HG03571 (cell line): ENCODE measurements at regions not wholly inside any gene's neighbourhood (a gene's known extent, or its start where the extent isn't known, plus 50 kb on each side); places are given as distances from the start of the nearest gene placed in this dataset.
"Not testable (repeated sequence)": the region's sequence is repeated elsewhere in the genome, so short reads cannot be mapped to it uniquely, and the experiment has no call there.

ENCODE experiments used
- ATAC-seq: cut with Tn5 transposase; IDR thresholded peaks from one replicate; pipeline ENCODE4 v1.9.1; 2021; ENCODE audit not compliant: unreplicated experiment

DNA sequence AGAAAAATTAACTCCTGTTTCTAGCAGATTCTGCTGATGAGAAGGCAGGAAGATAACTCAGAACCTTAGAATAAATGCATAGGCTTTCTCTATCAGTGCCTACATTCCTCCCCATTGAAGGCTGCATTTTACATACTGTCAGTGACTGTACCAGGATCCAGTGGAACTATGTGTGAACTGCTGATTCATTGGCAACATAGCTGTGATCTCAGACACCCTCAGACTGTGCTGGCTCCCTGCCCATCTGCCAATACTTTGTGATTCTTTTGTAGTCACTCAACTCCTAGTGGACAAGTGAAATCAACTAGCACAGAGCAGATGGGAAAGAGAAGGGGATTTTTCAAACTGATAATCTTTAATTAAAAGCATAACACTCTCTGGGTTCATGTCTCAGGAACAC is 375.8 kb downstream of the MDFIC start:
- ATAC-seq, result no peak

DNA sequence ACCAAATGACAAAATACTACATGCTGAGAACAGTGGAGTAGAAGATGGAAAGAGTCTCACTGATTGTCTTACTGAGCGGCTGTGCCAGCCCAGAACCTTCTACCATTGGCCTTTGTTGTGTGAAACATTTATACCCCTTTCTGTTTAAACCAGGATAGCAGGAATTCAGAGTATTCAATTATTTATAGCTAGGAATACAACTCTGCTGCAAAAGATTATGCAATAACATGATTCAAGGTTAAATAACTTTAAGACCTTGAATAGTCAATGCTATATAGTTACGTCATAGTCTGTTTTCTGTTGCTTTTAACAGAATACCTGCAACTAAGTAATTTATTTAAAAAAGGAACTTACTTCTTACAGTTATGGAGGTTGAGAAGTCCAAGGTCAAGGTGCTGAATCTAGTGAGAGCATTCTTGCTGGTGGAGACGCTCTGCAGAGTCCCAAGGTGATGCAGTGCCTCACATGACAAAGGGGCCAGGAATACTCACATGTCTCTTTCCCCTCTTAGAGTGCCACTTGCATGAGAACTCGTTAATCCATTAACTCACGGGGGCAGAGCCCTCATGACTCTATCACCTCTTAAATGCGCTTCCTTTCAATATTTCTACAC is 371.8 kb downstream of the MDFIC start:
- no peak for ATAC-seq

DNA sequence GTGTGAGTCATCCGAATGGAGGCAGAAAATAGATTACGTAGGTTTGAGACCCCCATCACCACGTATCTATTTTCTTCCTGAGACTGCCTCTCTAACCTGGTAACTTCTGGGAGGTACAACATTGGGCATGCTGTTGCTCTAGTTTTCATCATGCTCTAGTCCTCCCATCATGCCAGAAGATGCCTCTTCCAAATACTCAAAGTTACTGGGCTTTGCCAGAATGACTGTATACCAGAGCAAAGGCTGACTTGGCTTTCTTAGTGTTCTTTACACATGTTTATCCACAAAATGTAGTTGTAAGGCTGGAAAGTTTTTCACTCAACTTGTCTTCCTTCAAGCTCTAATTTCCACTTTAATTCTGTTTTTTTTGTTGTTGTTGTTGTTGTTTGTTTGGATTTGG is 370.5 kb downstream of the MDFIC start:
- ATAC-seq, result no peak

DNA sequence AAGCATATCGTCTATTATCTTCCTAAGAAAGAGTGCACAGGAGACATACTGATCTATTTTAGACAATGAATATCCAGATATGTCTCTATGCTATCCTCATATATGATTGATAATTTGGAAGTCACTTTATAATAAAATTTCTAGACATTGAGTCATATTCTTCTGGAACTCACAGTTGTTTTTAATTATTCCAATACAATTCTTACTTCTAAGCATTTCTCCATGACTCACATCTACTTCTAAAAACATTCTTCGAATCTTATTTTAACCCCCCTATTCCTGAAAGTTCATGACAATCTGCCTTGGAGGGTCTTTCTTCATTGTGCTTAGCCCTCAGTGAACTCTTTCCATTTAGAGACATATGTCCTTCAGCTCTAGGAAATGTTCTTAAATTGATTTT is 368.1 kb downstream of the MDFIC start:
- no peak for ATAC-seq

DNA sequence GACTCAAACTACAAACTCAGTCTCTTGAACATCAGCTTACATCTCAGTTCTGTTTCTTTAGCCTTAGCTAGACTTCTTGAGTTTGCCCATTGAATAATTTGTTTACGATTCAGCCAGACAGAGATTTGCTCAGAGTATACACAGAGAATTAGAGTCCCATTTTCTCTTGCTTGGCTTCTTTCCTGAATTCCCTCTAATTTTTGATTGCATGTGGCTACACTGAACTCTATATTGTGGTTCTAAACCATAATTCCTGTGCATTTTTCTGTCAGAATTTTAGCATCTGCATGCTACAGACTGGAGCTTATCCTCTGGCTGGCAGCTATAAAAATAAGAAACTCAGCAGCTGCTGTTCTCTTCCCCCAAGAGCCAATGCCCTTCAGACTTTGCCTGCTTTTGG is 354.9 kb downstream of the MDFIC start:
- ATAC-seq, result no peak

DNA sequence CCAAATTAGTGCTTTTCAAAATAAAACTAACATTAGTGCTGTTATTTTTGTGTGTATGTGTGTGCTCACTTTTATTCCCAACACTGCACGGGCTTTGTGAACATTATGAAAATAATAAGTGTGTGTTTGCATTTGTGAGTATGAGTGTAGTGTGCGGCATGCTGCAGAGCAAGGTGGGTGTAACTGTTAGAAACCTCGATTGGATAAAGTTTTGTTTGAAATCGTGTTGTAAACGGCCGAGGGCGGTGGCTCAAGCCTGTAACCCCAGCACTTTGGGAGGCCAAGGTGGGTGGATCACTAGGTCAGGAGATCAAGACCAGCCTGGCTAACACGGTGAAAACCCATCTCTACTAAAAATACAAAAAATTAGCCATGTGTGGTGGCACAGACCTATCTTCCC is 352.0 kb downstream of the MDFIC start:
- ATAC-seq, result not testable (repeated sequence)

DNA sequence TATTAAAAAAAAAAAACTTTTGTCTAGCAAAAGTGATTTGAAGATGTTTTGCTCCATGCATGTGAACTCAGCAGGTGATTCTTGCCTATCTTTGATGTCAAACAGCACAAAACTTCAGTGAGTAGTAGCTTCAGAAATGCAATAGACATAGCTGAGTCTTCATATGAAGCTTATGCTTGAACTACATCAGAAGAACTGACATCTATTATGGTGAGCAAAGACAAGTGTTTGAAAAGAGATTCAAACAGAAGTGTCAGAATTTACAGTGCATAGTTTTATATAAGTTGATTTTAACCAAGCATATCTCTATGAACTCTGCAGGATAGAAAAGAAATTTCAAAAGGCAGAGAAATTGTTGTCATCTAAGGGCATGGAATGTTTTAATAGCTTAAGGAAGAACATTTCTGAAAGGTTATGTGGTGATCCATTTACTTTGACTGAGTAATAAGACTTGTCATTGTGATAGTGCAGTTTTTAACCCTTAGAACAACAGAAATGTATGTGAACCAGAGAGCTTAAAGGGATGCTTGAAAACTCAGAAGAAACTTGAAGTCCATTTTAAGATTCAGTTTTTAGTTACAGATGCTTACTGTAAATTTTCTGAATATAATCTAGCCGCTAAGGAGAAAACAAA is 351.4 kb downstream of the MDFIC start:
- ATAC-seq, result no peak

DNA sequence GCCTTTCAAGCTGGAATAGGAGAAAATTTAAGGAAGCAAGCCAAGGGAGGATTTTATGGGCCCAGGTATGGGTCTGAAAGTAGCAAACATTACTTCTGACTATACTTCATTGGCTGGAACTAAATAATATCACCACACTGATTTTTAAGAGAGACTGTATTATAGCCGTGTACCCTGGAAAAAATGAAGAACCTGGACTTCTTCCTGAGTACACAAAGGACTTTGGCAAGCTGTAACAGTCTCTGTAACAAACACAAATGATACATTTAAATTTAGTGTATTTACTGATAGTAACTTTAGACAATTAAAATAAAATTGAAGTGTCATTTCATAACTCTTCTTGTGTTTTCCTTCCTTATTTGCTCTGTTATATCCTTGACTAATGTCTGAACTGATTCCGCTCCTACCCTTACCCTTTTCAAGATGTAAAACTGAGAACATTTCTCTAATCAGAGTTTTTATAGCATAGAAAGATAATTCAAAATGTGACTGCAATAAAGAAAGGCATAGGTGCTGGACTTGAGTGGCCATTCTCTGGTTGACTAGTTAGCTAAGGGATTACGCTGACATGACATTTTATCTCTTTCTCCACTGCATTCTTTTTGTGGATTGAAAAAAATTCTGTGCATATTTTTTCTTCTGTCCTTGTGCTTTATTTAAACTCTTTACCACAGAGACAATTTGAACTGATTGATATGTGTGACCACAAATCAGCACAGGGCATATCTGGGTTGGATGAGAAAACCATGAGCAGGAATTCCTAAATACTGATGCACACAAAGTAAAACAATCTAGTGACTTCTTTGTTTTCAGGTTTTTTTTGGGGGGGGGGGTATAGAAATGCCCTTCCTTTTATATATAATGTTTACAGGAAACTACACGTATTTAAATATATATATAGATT is 349.7 kb downstream of the MDFIC start:
- ATAC-seq, result no peak

DNA sequence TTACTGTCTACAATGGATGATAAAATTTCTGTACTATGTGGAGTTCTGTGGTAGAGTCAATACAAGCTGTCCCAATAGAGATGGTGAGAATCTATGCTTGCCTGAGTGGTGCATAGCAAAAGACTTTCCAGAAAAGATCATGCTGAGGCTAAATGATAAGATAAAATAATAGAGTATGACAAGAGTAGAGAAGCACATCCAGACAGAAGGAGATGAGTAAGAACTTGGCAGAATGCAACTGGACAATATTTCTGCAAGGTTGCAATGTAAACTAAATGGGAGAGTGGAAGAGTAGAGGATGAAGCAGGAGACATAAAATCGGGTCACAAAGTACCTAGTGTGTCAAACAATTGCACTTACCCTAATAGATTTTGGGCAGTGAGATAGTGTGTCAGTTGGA is 347.6 kb downstream of the MDFIC start:
- no peak for ATAC-seq

DNA sequence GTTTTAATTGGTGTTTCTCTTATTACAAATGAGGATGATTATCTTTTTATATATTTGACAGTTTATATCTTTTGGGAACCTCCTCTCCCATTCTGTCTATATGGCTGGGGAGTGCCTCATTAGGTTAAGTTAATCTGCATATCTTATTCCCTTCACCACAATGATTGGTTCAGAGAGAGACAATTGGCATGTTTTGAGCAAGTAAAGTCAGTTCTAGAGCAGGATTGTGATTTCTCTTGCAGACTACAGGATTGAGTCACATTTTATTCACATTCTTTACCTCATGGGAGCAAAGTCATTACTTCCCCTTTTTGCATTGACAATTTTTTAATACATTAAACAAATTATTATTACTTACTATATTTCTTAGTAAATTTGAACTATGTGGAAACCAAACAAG is 345.6 kb downstream of the MDFIC start:
- ATAC-seq, result no peak

DNA sequence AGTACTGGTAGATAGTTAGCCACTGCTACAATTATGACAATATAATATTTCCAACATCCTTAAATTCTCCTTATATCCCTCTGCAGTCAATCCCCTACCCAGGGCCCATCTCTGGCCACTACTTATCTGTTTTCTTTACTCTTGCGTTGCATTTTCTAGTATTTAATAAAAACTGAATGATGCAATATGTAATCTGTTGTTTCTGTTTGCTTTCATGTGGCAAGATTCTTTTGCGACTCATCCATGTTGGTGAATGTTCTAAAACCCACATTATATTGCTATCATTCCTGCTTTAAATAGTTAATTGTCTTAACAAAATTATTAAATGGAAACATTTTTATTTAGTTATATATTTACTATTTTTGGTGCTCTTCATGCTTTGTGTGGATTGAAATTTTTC is 338.5 kb downstream of the MDFIC start:
- ATAC-seq, result no peak

DNA sequence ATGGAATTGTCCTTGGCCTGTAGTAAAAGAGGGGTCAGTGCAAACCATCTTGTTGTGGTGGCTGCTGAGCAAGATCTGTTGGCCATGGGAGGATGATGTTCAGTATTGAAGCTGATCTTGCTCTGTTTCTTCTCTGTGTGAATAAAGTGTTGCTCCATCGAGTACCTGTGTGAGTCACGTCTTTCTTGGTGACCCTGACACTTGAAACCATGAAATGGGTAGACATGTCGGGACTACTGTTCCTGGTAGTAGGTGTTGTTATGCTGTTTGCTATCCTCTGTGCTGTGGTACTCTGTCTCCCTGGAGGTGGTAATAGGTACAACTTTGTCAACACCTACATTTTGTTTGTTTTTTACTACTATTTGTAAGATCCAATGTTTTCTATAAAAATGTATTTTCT is 330.6 kb downstream of the MDFIC start:
- ATAC-seq, result no peak

DNA sequence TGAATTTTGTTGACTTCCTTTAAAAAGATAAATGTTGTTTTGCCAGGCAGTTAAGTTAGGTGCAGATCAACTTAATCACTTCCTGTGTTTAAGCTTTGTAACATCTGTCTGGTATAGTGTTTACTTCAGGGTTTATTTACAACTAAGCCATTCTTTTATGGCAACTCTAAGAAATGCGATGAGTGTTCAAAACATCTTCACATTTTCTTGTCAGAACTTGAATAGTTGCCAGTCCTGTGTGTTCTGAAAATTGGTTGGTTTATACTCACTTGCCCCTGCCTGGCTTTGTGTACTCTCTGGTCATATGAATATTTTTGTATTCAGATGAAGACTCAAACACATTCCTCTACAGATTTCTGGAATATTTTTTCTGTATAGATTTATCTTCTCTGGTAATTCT is 327.2 kb downstream of the MDFIC start:
- no peak for ATAC-seq

DNA sequence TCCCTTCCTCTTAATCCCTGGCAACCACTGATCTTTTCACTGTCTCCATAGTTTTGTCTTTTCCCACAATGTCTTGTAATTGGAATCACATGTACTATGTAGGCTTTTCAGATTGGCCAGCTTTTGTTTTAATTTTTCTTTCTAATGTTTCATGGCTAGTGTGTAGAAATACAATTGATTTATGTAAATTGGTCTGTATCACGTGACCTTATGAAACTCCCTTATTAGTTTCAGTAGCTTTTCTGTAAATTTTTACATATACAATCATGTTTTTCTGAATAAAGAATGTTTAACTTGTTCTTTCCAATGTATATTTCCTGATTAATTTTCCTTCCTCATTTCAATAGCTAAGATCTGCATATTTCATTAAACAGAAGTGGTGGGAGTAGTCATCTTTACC is 319.3 kb downstream of the MDFIC start:
- ATAC-seq, result no peak

DNA sequence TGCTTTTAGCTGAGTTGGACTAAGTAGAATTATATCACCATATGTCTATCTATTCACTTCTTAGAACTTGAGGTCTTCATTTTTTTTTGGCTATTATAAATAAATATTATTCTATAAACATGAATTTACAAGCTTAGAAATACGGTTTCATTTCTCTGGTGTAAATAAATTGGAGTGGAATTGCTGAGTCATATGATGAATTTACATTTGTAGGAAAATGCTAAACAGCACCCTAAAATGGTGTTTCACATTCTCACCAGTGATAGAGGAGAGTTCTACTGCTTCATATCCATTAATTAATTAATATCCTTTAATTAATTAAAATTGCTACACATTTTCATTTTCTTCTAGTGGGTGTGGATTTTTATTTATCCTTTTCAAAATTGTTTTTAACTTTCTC is 318.3 kb downstream of the MDFIC start:
- ATAC-seq, result no peak

DNA sequence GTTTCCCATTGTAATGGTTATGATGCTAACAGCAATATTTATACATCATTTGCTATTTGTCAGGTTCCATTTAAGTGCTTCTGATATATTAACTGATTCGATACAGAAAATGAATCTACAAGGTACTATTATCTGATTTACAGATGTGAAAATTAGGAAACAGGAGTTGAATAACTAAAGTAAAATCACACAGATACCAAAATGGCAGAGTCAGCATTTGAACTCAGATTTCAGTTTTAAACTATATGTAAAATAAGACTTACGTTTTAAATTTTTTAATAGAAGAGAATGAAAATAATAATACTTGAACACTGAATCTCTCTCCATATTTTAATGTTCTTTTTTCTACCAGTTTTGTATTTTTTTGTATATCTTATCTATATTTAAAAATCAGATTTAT is 313.2 kb downstream of the MDFIC start:
- no peak for ATAC-seq

DNA sequence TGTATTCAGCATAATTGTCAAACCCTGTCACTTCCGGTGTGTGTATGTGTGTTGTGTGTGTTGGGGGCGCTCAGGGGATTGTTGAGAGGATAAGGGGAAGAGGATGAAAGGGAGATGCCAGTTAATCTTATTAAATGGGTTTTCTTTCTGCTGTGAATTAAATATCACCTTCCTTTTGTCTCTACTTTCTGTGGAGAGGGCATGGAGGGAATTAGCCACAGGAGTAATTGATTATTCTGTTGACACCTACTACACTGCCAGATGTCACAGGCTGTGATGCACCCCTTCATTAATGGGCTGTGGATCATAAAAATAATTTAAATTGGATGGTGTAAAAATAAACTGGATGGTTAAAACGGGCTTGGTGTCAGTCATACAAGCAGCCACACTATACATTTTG is 311.9 kb downstream of the MDFIC start:
- ATAC-seq, result no peak

DNA sequence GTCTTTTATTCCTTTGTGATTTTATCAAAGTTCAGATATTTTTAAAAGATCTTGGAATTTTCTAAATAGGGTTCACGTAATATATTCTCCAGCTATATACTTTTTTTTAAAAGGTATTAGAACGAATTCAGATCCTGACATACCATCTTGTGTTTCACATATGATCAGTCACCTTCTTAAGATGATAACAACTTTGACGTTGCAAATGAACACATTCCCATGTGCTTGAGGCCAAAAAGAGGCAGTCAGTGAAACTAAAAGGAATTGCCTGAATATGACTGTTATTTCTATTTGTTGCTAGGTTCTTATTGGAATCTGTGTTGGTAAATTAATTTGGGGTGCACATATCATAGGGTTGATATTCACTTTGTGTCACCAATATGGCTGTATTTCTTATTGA is 310.1 kb downstream of the MDFIC start:
- ATAC-seq, result no peak

DNA sequence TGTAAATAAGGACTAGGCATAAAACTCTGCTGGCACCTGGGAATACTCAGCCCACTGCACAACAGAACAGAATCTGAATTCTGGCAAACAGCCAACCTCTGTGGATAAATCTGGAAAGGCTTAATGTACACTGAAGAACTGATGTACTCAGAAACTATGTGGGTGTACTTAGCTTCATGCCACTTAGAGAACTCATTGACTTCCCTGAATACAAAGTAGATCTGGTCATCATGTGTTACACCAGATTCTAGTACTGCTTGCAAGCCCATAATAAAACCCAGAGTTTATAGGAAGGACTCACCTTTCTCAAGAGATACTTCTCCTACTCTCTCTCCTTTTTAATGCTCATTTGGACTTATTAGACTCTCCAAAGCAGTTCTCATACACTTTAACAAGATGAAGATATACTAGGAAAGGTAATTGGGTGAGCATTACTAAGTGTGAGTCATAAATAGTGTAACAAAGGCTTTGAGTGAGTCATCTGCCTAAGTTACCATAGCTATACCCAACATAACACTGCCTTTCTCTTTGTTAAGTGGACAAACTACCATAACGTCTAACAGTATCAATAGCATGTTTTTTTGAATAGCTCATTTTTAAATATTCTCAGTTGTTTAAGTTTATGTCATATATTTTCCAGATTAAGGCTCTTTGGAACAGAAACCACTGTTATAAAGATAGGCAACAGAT is 309.1 kb downstream of the MDFIC start:
- no peak for ATAC-seq

DNA sequence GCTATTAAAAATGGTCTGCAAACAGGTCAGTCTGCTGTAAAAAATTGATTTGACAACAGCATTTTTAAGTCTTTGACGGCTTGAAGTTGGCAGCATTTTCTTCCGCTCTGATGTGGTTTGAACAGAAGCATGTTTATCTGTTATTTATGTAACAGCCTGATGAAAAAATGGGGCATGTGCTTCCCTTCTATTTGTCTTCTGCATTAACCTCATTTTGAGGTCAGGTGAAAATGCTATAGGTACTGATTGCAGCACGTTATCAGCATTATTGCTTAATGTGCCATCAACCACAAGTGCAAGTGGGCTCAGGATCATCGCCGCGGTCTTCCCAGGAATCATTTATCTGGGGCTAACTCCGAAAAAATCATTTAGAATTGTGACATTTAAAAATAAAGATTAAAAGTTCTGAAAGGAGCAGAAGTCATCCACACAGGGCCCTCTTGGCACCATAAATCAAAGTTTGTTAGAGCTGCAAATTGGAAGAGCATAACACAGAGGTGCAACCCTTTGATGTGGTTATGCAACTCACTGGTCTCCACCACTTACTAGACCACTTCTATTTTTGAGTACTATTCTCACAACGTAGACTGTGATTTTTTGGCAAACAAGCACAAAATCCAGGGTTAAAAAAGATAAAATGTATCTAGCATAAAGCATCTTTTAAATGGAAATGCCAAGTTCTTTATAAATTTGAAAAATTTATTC is 307.7 kb downstream of the MDFIC start:
- no peak for ATAC-seq
